GM23338 (cell line): ENCODE measurements at regions not wholly inside any gene's neighbourhood (a gene's known extent, or its start where the extent isn't known, plus 50 kb on each side); places are given as distances from the start of the nearest gene placed in this dataset.
A peak's percentile ranks its signal among the peaks of the same experiment; 100 is the strongest.

Source experiments
- ATAC-seq: fragments of 200-7000 bp; cut with Tn5 transposase; 3 replicates; pipeline ENCODE4 v1.9.1; 2020
- DNase-seq: peaks from one replicate; pipeline ENCODE4 v3.0.0-alpha.2; 2015; ENCODE audit warnings: low spot score
- H2AFZ ChIP-seq: fragments of 200-600 bp; sonication (generic); 2 replicates; pipeline ENCODE4 v1.8.0; 2016; ENCODE audit warnings: antibody characterized with exemption, mild to moderate bottlenecking, moderate library complexity
- H3F3A ChIP-seq: fragments of 200-600 bp; sonication (generic); replicated peaks from 2 replicates; pipeline ENCODE4 v1.8.0; 2017; ENCODE audit warnings: antibody characterized with exemption, mixed run types, low read depth
- H3K27ac ChIP-seq: fragments of 200-600 bp; sonication (generic); 2 replicates; pipeline ENCODE4 v1.6.1; 2016; ENCODE audit warnings: low read depth
- H3K27me3 ChIP-seq: fragments of 200-600 bp; sonication (generic); 2 replicates; pipeline ENCODE4 v1.8.0; 2016; ENCODE audit warnings: mild to moderate bottlenecking, mixed run types, moderate library complexity; ENCODE audit not compliant: insufficient read depth
- H3K36me3 ChIP-seq: fragments of 200-600 bp; sonication (generic); 2 replicates; pipeline ENCODE4 v1.8.0; 2016; ENCODE audit warnings: mild to moderate bottlenecking; ENCODE audit not compliant: insufficient read depth
- H3K4me1 ChIP-seq: fragments of 200-600 bp; sonication (generic); 2 replicates; pipeline ENCODE4 v1.8.0; 2016; ENCODE audit warnings: mild to moderate bottlenecking, moderate library complexity; ENCODE audit not compliant: insufficient read depth
- H3K4me2 ChIP-seq: fragments of 200-600 bp; sonication (generic); 2 replicates; pipeline ENCODE4 v1.7.1; 2017; ENCODE audit warnings: mixed run types
- H3K4me3 ChIP-seq: fragments of 200-600 bp; sonication (generic); 2 replicates; pipeline ENCODE4 v1.6.1; 2016; ENCODE audit warnings: mixed run types
- H3K79me2 ChIP-seq: fragments of 200-600 bp; sonication (generic); replicated peaks from 2 replicates; pipeline ENCODE4 v1.8.0; 2017; ENCODE audit warnings: mild to moderate bottlenecking; ENCODE audit not compliant: insufficient read depth
- H3K9me2 ChIP-seq: fragments of 200-600 bp; sonication (generic); 2 replicates; pipeline ENCODE4 v1.8.0; 2017; ENCODE audit not compliant: insufficient read depth
- H4K20me1 ChIP-seq: fragments of 200-600 bp; sonication (generic); replicated peaks from 2 replicates; pipeline ENCODE4 v1.8.0; 2017; ENCODE audit warnings: mild to moderate bottlenecking; ENCODE audit not compliant: insufficient read depth
- H3K27ac Mint-ChIP-seq: 2 replicates; pipeline ENCODE4 v1.8.0; 2020; ENCODE audit warnings: inconsistent platforms, mild to moderate bottlenecking, moderate library complexity, mixed read lengths
- H3K27me3 Mint-ChIP-seq: 3 replicates; pipeline ENCODE4 v1.8.0; 2022; ENCODE audit warnings: low read depth, mild to moderate bottlenecking, moderate library complexity, mixed read lengths, inconsistent platforms; ENCODE audit not compliant: insufficient read depth, poor library complexity
- H3K36me3 Mint-ChIP-seq: 3 replicates; pipeline ENCODE4 v1.8.0; 2021; ENCODE audit warnings: low read depth, mild to moderate bottlenecking, inconsistent platforms, moderate library complexity, mixed read lengths
- H3K4me1 Mint-ChIP-seq: 3 replicates; pipeline ENCODE4 v1.8.0; 2020; ENCODE audit warnings: mild to moderate bottlenecking, inconsistent platforms, mixed read lengths
- H3K4me3 Mint-ChIP-seq: 3 replicates; pipeline ENCODE4 v1.8.0; 2021; ENCODE audit warnings: moderate library complexity, mild to moderate bottlenecking, inconsistent platforms, mixed read lengths
- H3K9me3 Mint-ChIP-seq: 3 replicates; pipeline ENCODE4 v1.8.0; 2020; ENCODE audit warnings: moderate library complexity, mild to moderate bottlenecking, inconsistent platforms, mixed read lengths
- CREB1 ChIP-seq: fragments of 250-450 bp; sonication (Bioruptor Pico); IDR thresholded peaks from 2 replicates; pipeline ENCODE4 v1.5.0; 2020; ENCODE audit warnings: low read depth, mild to moderate bottlenecking, moderate library complexity
- EZH2 ChIP-seq: fragments of 200-600 bp; sonication (generic); IDR thresholded peaks from one replicate; pipeline ENCODE4 v1.8.0; 2017; ENCODE audit warnings: antibody characterized with exemption, mild to moderate bottlenecking, low read depth; ENCODE audit not compliant: unreplicated experiment
- EZH2phosphoT487 ChIP-seq: fragments of 200-600 bp; sonication (generic); IDR thresholded peaks from one replicate; pipeline ENCODE4 v1.8.1; 2018; ENCODE audit warnings: antibody characterized with exemption; ENCODE audit not compliant: unreplicated experiment
- JUNB ChIP-seq: IDR thresholded peaks from one replicate; pipeline ENCODE4 v1.6.1; 2016; ENCODE audit warnings: antibody characterized with exemption; ENCODE audit not compliant: unreplicated experiment
- NANOG ChIP-seq: IDR thresholded peaks from 2 replicates; pipeline ENCODE4 v1.6.1; 2016; ENCODE audit warnings: antibody characterized with exemption, borderline replicate concordance
- POLR2AphosphoS5 ChIP-seq: IDR thresholded peaks from 2 replicates; pipeline ENCODE4 v1.6.1; 2016; ENCODE audit warnings: antibody characterized with exemption, low read depth
- STAT1 ChIP-seq: IDR thresholded peaks from one replicate; pipeline ENCODE4 v1.6.1; 2016; ENCODE audit warnings: antibody characterized with exemption; ENCODE audit not compliant: unreplicated experiment
- ZNF114 ChIP-seq: fragments of 250-450 bp; sonication (Bioruptor Pico); IDR thresholded peaks from 2 replicates; pipeline ENCODE4 v1.5.0; 2020; ENCODE audit warnings: mild to moderate bottlenecking, moderate library complexity
- ZNF331 ChIP-seq: fragments of 250-450 bp; sonication (Bioruptor Pico); IDR thresholded peaks from 2 replicates; pipeline ENCODE4 v1.5.0; 2020; ENCODE audit warnings: low read depth, mild to moderate bottlenecking, moderate library complexity
- TF ChIP-seq, protein P1 (sequence below): IDR thresholded peaks from 2 replicates; pipeline ENCODE4 v1.6.1; 2016; ENCODE audit warnings: antibody characterized with exemption
- TF ChIP-seq, protein P2 (sequence below), 2 experiments: fragments of 200-600 bp in 1 of 2; sonication (generic) in 1 of 2; conservative IDR thresholded peaks; 2 replicates each; pipeline versions ENCODE4 v1.5.1 to v1.6.1; 2016 to 2017; ENCODE audit warnings: antibody characterized with exemption in 2 of 2, low read depth in 2 of 2, mild to moderate bottlenecking in 2 of 2, moderate library complexity in 1 of 2
- TF ChIP-seq, protein P3 (sequence below): IDR thresholded peaks from one replicate; pipeline ENCODE4 v1.6.1; 2018; ENCODE audit warnings: antibody characterized with exemption; ENCODE audit not compliant: unreplicated experiment
- TF ChIP-seq, protein P4 (sequence below): fragments of 250-450 bp; sonication (Bioruptor Pico); IDR thresholded peaks from 2 replicates; pipeline ENCODE4 v1.5.0; 2020; ENCODE audit warnings: mild to moderate bottlenecking, moderate library complexity

- peak; percentile 47 for DNase-seq
- peak overlapping the region; percentile 13; the same call in 1 of the 2 replicates for H3K4me3 ChIP-seq
- H3K9me2 ChIP-seq: no peaks in the 10 kb centered on the region
- peaks cover 12% of the 10 kb centered on the region for H3K4me1 ChIP-seq
- no peaks in the 10 kb centered on the region for H3K36me3 ChIP-seq
- H3K79me2 ChIP-seq: no peaks in the 10 kb centered on the region
- no peaks in the 10 kb centered on the region for H3K27me3 ChIP-seq
- H2AFZ ChIP-seq: no peak overlapping the region
- H4K20me1 ChIP-seq: no peaks in the 10 kb centered on the region
- Mint-ChIP-seq H3K4me3 (no peak overlapping the region), H3K9me3 (no peaks in the 10 kb centered on the region), H3K4me1 (peaks cover 14% of the 10 kb centered on the region), H3K27ac (no peak overlapping the region), H3K27me3 (no peaks in the 10 kb centered on the region), H3K36me3 (no peaks in the 10 kb centered on the region)
- H3K4me2 ChIP-seq: peak overlapping the region; percentile 56
- no peaks in the 10 kb centered on the region for H3F3A ChIP-seq
- ATAC-seq: no peak; the same call in 2 of the 3 replicates
- H3K27ac ChIP-seq: no peak overlapping the region
- TF ChIP-seq EZH2 (no peak), STAT1 (no peak), CREB1 (CRISPR knock-in tag) (no peak), NANOG (no peak), ZNF331 (CRISPR knock-in tag) (no peak), POLR2AphosphoS5 (no peak), JUNB (no peak), EZH2phosphoT487 (no peak), ZNF114 (CRISPR knock-in tag) (no peak)
- TF ChIP-seq, protein P1, sequence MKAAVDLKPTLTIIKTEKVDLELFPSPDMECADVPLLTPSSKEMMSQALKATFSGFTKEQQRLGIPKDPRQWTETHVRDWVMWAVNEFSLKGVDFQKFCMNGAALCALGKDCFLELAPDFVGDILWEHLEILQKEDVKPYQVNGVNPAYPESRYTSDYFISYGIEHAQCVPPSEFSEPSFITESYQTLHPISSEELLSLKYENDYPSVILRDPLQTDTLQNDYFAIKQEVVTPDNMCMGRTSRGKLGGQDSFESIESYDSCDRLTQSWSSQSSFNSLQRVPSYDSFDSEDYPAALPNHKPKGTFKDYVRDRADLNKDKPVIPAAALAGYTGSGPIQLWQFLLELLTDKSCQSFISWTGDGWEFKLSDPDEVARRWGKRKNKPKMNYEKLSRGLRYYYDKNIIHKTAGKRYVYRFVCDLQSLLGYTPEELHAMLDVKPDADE: no peak
- TF ChIP-seq, protein P2, sequence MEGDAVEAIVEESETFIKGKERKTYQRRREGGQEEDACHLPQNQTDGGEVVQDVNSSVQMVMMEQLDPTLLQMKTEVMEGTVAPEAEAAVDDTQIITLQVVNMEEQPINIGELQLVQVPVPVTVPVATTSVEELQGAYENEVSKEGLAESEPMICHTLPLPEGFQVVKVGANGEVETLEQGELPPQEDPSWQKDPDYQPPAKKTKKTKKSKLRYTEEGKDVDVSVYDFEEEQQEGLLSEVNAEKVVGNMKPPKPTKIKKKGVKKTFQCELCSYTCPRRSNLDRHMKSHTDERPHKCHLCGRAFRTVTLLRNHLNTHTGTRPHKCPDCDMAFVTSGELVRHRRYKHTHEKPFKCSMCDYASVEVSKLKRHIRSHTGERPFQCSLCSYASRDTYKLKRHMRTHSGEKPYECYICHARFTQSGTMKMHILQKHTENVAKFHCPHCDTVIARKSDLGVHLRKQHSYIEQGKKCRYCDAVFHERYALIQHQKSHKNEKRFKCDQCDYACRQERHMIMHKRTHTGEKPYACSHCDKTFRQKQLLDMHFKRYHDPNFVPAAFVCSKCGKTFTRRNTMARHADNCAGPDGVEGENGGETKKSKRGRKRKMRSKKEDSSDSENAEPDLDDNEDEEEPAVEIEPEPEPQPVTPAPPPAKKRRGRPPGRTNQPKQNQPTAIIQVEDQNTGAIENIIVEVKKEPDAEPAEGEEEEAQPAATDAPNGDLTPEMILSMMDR (conservative IDR thresholded peaks at IDR 0.05; ENCODE audit: low read depth in 2 of 2): no peak
- TF ChIP-seq, protein P3, sequence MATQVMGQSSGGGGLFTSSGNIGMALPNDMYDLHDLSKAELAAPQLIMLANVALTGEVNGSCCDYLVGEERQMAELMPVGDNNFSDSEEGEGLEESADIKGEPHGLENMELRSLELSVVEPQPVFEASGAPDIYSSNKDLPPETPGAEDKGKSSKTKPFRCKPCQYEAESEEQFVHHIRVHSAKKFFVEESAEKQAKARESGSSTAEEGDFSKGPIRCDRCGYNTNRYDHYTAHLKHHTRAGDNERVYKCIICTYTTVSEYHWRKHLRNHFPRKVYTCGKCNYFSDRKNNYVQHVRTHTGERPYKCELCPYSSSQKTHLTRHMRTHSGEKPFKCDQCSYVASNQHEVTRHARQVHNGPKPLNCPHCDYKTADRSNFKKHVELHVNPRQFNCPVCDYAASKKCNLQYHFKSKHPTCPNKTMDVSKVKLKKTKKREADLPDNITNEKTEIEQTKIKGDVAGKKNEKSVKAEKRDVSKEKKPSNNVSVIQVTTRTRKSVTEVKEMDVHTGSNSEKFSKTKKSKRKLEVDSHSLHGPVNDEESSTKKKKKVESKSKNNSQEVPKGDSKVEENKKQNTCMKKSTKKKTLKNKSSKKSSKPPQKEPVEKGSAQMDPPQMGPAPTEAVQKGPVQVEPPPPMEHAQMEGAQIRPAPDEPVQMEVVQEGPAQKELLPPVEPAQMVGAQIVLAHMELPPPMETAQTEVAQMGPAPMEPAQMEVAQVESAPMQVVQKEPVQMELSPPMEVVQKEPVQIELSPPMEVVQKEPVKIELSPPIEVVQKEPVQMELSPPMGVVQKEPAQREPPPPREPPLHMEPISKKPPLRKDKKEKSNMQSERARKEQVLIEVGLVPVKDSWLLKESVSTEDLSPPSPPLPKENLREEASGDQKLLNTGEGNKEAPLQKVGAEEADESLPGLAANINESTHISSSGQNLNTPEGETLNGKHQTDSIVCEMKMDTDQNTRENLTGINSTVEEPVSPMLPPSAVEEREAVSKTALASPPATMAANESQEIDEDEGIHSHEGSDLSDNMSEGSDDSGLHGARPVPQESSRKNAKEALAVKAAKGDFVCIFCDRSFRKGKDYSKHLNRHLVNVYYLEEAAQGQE: no peak
- TF ChIP-seq, protein P4, sequence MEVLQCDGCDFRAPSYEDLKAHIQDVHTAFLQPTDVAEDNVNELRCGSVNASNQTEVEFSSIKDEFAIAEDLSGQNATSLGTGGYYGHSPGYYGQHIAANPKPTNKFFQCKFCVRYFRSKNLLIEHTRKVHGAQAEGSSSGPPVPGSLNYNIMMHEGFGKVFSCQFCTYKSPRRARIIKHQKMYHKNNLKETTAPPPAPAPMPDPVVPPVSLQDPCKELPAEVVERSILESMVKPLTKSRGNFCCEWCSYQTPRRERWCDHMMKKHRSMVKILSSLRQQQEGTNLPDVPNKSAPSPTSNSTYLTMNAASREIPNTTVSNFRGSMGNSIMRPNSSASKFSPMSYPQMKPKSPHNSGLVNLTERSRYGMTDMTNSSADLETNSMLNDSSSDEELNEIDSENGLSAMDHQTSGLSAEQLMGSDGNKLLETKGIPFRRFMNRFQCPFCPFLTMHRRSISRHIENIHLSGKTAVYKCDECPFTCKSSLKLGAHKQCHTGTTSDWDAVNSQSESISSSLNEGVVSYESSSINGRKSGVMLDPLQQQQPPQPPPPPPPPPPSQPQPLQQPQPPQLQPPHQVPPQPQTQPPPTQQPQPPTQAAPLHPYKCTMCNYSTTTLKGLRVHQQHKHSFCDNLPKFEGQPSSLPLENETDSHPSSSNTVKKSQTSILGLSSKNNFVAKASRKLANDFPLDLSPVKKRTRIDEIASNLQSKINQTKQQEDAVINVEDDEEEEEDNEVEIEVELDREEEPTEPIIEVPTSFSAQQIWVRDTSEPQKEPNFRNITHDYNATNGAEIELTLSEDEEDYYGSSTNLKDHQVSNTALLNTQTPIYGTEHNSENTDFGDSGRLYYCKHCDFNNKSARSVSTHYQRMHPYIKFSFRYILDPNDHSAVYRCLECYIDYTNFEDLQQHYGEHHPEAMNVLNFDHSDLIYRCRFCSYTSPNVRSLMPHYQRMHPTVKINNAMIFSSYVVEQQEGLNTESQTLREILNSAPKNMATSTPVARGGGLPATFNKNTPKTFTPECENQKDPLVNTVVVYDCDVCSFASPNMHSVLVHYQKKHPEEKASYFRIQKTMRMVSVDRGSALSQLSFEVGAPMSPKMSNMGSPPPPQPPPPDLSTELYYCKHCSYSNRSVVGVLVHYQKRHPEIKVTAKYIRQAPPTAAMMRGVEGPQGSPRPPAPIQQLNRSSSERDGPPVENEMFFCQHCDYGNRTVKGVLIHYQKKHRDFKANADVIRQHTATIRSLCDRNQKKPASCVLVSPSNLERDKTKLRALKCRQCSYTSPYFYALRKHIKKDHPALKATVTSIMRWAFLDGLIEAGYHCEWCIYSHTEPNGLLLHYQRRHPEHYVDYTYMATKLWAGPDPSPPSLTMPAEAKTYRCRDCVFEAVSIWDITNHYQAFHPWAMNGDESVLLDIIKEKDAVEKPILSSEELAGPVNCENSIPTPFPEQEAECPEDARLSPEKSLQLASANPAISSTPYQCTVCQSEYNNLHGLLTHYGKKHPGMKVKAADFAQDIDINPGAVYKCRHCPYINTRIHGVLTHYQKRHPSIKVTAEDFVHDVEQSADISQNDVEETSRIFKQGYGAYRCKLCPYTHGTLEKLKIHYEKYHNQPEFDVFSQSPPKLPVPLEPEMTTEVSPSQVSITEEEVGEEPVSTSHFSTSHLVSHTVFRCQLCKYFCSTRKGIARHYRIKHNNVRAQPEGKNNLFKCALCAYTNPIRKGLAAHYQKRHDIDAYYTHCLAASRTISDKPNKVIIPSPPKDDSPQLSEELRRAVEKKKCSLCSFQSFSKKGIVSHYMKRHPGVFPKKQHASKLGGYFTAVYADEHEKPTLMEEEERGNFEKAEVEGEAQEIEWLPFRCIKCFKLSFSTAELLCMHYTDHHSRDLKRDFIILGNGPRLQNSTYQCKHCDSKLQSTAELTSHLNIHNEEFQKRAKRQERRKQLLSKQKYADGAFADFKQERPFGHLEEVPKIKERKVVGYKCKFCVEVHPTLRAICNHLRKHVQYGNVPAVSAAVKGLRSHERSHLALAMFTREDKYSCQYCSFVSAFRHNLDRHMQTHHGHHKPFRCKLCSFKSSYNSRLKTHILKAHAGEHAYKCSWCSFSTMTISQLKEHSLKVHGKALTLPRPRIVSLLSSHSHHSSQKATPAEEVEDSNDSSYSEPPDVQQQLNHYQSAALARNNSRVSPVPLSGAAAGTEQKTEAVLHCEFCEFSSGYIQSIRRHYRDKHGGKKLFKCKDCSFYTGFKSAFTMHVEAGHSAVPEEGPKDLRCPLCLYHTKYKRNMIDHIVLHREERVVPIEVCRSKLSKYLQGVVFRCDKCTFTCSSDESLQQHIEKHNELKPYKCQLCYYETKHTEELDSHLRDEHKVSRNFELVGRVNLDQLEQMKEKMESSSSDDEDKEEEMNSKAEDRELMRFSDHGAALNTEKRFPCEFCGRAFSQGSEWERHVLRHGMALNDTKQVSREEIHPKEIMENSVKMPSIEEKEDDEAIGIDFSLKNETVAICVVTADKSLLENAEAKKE: no peak
Measured at GRCh38 chr18:29137773-29138495, 961.0 kb upstream of the CDH2 start.
